K562 (cell line): ENCODE measurements at regions not wholly inside any gene's neighbourhood (a gene's known extent, or its start where the extent isn't known, plus 50 kb on each side); places are given as distances from the start of the nearest gene placed in this dataset.

ENCODE experiments used
- GTF2F1 ChIP-seq: IDR thresholded peaks from 2 replicates; pipeline ENCODE4 v1.6.1; 2011; ENCODE audit warnings: low read depth, low read length, improper control_type of control experiment
- HOXB6 ChIP-seq: fragments of 250-450 bp; sonication (Bioruptor Pico); IDR thresholded peaks from 2 replicates; pipeline ENCODE4 v1.5.1; 2022; ENCODE audit warnings: mild to moderate bottlenecking, borderline replicate concordance
- MAFF ChIP-seq: IDR thresholded peaks from 2 replicates; pipeline ENCODE4 v1.6.1; 2012; ENCODE audit warnings: low read length, improper control_type of control experiment
- SAFB2 ChIP-seq: fragments of 200-400 bp; formaldehyde crosslinking; IDR thresholded peaks from 2 replicates; pipeline ENCODE4 v1.6.1; 2018; ENCODE audit warnings: borderline replicate concordance, low read length, low read depth, moderate library complexity; ENCODE audit not compliant: severe bottlenecking
- SMAD1 ChIP-seq: fragments of 150-350 bp; IDR thresholded peaks from 2 replicates; pipeline ENCODE4 v1.6.1; 2014; ENCODE audit warnings: low read length, low read depth; ENCODE audit not compliant: partially characterized antibody
- YY1 ChIP-seq, 3 experiments: IDR thresholded peaks; 2 replicates each; pipeline ENCODE4 v1.6.1; 2011; ENCODE audit warnings: low read length in 2 of 3, mild to moderate bottlenecking in 2 of 3, moderate library complexity in 2 of 3, borderline replicate concordance in 1 of 3, control low read depth in 1 of 3, low read depth in 1 of 3; ENCODE audit not compliant: insufficient read depth in 3 of 3, insufficient replicate concordance in 2 of 3, control insufficient read depth in 1 of 3, insufficient read length in 1 of 3; ENCODE audit errors: extremely low read depth in 1 of 3
- ZKSCAN8 ChIP-seq: fragments of 200-800 bp; sonication (Bioruptor generic); IDR thresholded peaks from 2 replicates; pipeline ENCODE4 v1.6.1; 2016; ENCODE audit warnings: missing genetic modification characterization, missing compliant biosample characterization

DNA sequence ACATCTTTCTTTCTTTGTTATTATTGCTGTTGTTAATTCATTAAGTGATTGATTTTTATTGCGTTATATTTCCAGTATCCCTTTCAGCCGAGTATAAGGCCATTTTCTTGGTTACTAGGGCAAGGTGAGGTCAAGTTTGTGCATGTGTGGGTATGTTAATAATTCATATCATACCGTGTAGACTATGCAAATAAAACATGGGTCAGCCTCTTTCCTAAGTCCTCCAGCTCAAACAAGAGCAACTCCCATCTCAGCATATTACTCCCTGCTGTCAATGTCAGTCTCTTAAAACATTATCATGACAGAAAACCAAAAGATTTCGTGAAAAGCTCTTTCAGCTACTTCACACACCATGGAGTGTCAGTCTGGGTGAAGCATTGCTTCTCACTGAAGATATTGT lies 103.9 kb upstream of the ST8SIA2 start:
- TF ChIP-seq SMAD1 (no peak), MAFF (no peak), HOXB6 (CRISPR knock-in tag) (no peak), GTF2F1 (no peak), ZKSCAN8 (no peak), SAFB2 (no peak), YY1 (IDR thresholded peaks at IDR 0.05; ENCODE audit: borderline replicate concordance in 1 of 3, control insufficient read depth in 1 of 3, extremely low read depth in 1 of 3, insufficient read depth in 3 of 3, insufficient read length in 1 of 3, insufficient replicate concordance in 2 of 3, low read depth in 1 of 3, low read length in 2 of 3) (no peak)
